Activated CD4-positive, alpha-beta T cell treated with anti-CD3 and anti-CD28 coated beads, Interleukin-2, amount 50 U/mL, for 4 hours (primary cell): ENCODE measurements at regions not wholly inside any gene's neighbourhood (a gene's known extent, or its start where the extent isn't known, plus 50 kb on each side); places are given as distances from the start of the nearest gene placed in this dataset.

Source experiments
- DNase-seq, 2 experiments: peaks; one replicate each; pipeline ENCODE4 v3.0.0-alpha.2; 2020

- no peak for DNase-seq
Measured at GRCh38 chr12:76216585-76217472, 131.4 kb downstream of the BBS10 start.

- DNase-seq = no peak
Measured at GRCh38 chr12:76208129-76208528, 123.6 kb upstream of the NAP1L1 start.

GRCh38 chr12:76206677-76207072, 122.2 kb upstream of the NAP1L1 start:
- no peak for DNase-seq

GRCh38 chr12:76206039-76206676, 121.7 kb upstream of the NAP1L1 start:
- no peak for DNase-seq

GRCh38 chr12:76202621-76203020, 118.1 kb upstream of the NAP1L1 start:
- DNase-seq = no peak

GRCh38 chr12:76201758-76202157, 117.3 kb upstream of the NAP1L1 start:
- no peak for DNase-seq

GRCh38 chr12:76201316-76201715, 116.8 kb upstream of the NAP1L1 start:
- DNase-seq = no peak

- DNase-seq = no peak
Measured at GRCh38 chr12:76199808-76200207, 115.3 kb upstream of the NAP1L1 start.

- no peak for DNase-seq
Measured at GRCh38 chr12:76198839-76199238, 114.4 kb upstream of the NAP1L1 start.

- no peak for DNase-seq
Measured at GRCh38 chr12:76197283-76197682, 112.8 kb upstream of the NAP1L1 start.

GRCh38 chr12:76195920-76196319, 111.4 kb upstream of the NAP1L1 start:
- DNase-seq = no peak

- no peak for DNase-seq
Measured at GRCh38 chr12:76194724-76195123, 110.2 kb upstream of the NAP1L1 start.

- no peak for DNase-seq
Measured at GRCh38 chr12:76193961-76194360, 109.5 kb upstream of the NAP1L1 start.

- no peak for DNase-seq
Measured at GRCh38 chr12:76192416-76192815, 107.9 kb upstream of the NAP1L1 start.

- no peak for DNase-seq
Measured at GRCh38 chr12:76190299-76190698, 105.8 kb upstream of the NAP1L1 start.

- no peak for DNase-seq
Measured at GRCh38 chr12:76189851-76190250, 105.4 kb upstream of the NAP1L1 start.

- DNase-seq = no peak
Measured at GRCh38 chr12:76187177-76187576, 102.7 kb upstream of the NAP1L1 start.

GRCh38 chr12:76186131-76186906, 101.8 kb upstream of the NAP1L1 start:
- DNase-seq = no peak

- no peak for DNase-seq
Measured at GRCh38 chr12:76183459-76184186, 99.1 kb upstream of the NAP1L1 start.

GRCh38 chr12:76180401-76181277, 96.2 kb upstream of the NAP1L1 start:
- no peak for DNase-seq

GRCh38 chr12:76178452-76178851, 94.0 kb upstream of the NAP1L1 start:
- DNase-seq = no peak

- DNase-seq = no peak
Measured at GRCh38 chr12:76177821-76178220, 93.3 kb upstream of the NAP1L1 start.
